GM23248 (cell line): ENCODE measurements at regions not wholly inside any gene's neighbourhood (a gene's known extent, or its start where the extent isn't known, plus 50 kb on each side); places are given as distances from the start of the nearest gene placed in this dataset.

Experiments
- EZH2 ChIP-seq: fragments of 200-600 bp; sonication (generic); IDR thresholded peaks from 2 replicates; pipeline ENCODE4 v1.6.1; 2018; ENCODE audit warnings: antibody characterized with exemption, mild to moderate bottlenecking; ENCODE audit not compliant: insufficient read depth, poor library complexity, severe bottlenecking
- EZH2phosphoT487 ChIP-seq: fragments of 200-600 bp; sonication (generic); IDR thresholded peaks from 2 replicates; pipeline ENCODE4 v1.6.1; 2018; ENCODE audit warnings: antibody characterized with exemption, moderate library complexity, mild to moderate bottlenecking, low read depth; ENCODE audit not compliant: insufficient read depth

- TF ChIP-seq EZH2phosphoT487 = no peak
- no peak for TF ChIP-seq EZH2
These were observed 339.8 kb upstream of the FRG1 start for GRCh38 chr4:189600718-189601435.
